GM21717 (cell line): ENCODE measurements at regions not wholly inside any gene's neighbourhood (a gene's known extent, or its start where the extent isn't known, plus 50 kb on each side); places are given as distances from the start of the nearest gene placed in this dataset.

ENCODE experiments used
- ATAC-seq: cut with Tn5 transposase; IDR thresholded peaks from one replicate; pipeline ENCODE4 v1.9.1; 2021; ENCODE audit warnings: mild to moderate bottlenecking, moderate library complexity; ENCODE audit not compliant: unreplicated experiment

- no peak for ATAC-seq
Measured at GRCh38 chr4:19728773-19729172, 522.9 kb upstream of the SLIT2 start.

DNA sequence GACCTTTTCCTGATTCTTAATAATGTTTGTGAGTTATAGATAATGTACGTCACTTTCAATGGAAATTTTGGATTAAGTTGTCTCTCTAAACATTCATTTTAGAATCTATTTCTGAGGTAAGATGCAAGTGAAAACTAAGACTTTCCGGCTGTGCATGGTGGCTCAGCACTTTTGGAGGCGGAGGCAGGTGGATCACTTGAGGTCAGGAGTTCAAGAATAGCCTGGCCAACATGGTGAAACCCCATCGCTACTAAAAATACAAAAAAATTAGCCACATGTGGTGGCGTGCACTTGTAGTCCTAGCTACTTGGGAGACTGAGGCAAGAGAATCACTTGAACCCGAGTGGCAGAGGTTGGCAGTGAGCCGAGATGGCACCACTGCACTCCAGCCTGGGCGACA is 524.6 kb upstream of the SLIT2 start:
- ATAC-seq, result no peak

DNA sequence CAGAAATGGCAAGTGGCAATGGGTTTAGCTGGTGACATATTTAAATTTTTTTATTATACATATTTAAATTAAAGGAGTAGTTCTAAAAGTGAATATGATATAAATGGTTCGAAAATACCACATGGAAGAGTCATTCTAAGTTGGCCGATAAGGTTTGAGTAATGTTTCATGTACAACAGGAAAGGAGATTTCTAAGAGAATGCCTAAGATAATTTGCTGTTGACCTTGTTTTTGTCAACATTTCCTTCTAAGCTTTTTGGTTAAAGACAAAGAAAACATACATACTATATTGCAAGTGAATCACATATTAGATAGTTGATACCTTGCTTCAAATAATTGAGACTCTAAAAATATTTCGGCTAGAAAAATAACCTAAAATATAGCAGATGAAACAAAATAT is 526.6 kb upstream of the SLIT2 start:
- ATAC-seq, result no peak

- ATAC-seq, result no peak
Measured at GRCh38 chr4:19722404-19722803, 529.3 kb upstream of the SLIT2 start.

DNA sequence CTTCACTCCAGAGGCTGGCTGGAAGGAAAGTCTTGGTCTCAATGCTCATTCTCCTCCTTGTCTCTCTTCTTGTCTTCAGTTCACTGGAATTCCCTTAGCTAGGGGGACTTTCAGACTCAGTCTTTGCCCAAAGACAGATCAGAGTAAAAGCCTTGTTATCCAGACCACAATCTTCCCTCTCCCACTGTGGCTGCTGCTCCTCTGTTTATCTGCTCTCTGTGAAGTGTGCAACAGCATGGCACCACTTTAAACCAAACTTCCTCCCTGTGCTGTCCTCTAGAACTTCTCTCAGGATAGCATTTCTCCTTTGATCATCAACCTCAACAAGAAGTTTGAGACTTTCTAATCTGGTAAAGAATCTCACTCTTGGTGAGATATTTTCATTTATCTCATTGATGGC is 530.1 kb upstream of the SLIT2 start:
- ATAC-seq, result no peak

DNA sequence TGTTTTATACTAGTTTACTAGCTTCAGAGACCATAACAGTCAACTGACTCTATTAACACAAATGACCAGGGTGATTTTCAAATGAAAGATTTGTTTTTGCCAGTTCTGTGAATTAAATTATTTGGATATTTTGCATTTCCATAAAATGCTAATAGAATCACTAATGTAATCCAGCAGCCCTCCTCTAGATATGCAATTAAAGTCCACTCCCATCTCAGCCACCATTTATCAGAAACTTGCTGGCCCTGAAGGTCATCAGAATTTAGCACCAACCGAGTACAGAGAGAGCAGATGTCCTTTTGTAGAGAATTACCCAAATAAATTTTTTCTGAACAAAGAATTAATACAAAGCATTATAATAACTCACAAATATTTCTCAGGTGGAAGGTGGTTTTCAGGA is 531.1 kb upstream of the SLIT2 start:
- ATAC-seq, result no peak

- no peak for ATAC-seq
Measured at GRCh38 chr4:19720190-19720589, 531.5 kb upstream of the SLIT2 start.

- ATAC-seq, result no peak
Measured at GRCh38 chr4:19711871-19712270, 539.8 kb upstream of the SLIT2 start.

DNA sequence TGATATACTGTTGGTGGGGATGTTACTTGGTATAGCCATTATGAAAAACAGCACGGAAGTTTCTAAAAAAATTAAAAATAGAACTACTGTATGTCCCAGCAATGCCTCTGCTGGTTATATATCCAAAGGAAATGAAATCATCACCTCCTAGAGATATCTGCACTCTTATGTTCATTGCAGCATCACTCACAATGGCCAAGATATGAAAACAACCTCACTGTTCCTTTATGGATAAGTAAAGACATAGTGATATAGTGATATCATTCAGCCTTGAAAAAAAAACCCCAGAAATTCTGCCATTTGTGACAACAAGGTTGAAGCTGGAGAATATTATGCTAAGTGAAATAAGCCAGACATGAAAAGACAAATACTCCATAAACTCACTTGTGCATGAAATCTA is 543.8 kb upstream of the SLIT2 start:
- ATAC-seq, result no peak

DNA sequence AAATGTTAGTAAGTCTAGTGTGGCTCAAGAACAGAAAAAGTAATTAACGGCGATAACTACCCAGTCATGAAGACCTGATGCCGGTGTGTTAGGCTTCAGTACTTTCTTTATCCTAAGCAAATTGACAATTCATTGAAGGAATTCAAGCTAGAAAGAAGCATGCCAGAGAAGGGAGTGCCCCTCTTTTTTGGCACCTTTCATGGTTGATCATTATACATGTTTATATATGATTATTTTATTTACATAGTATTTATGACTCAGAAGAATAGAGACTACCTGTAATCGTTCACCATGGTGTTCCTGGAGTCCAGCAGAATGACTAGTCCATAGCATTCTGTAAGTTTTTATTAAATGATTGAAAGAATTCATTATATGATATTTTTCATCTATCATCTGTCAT is 548.3 kb upstream of the SLIT2 start:
- ATAC-seq, result no peak

DNA sequence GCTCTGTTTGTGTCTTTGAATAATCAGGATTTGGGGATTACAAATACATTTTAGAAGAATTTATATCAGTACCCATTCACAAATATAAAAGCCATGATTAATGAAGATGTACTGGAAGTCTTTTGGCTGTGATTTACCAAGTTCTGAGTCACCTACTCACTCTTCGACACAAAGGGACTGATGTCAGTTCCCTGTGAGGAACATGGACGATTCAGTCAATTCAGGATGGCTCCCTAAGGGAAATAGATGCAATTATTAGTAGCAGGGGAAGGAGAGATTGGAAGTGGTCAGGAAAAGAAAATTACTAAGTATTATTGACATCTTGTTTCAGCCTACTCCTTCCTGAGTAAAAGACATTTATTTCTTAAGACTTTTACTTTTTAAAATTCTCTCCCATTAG is 550.7 kb upstream of the SLIT2 start:
- ATAC-seq, result no peak

DNA sequence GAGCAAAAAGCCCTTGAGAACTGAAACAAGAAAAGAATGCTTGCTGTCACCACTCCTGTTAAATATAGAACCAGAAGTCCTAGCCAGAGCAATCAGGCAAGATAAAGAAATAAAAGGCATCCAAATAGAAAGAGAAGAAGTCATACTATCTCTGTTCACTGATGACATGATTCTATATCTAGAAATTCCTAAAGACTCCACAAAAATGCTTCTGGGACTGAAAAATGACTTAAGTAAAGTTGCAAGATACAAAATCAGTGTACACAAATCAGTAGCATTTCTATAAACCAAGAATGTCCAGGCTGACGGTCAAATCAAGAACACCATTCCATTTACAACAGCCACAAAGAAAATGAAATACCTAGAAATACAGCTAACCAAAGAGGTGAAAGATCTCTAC is 552.7 kb upstream of the SLIT2 start:
- no peak for ATAC-seq

GRCh38 chr4:19694812-19695211 is 556.9 kb upstream of the SLIT2 start:
- ATAC-seq, result no peak

GRCh38 chr4:19693936-19694570 is 557.7 kb upstream of the SLIT2 start:
- ATAC-seq, result no peak

- no peak for ATAC-seq
Measured at GRCh38 chr4:19689511-19689910, 562.2 kb upstream of the SLIT2 start.

DNA sequence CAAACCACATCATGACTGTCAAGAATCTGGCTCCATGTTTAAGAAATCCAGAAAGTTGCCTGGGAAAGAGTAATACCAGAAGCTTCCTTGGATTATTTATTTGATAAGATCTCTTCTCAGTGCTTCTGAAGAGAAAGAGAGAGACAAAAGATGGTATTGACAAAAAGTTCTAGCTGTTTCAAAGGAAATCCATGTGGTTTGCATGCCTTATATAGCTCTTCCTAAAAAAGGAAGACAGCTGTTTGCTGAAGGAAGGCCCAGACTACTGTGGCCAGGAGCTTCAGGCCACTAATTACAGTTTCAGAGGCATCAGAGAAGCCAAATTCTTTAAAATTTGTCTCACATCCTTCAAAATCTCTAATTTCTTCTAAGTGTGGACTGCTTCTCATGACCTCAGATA is 565.2 kb upstream of the SLIT2 start:
- no peak for ATAC-seq

DNA sequence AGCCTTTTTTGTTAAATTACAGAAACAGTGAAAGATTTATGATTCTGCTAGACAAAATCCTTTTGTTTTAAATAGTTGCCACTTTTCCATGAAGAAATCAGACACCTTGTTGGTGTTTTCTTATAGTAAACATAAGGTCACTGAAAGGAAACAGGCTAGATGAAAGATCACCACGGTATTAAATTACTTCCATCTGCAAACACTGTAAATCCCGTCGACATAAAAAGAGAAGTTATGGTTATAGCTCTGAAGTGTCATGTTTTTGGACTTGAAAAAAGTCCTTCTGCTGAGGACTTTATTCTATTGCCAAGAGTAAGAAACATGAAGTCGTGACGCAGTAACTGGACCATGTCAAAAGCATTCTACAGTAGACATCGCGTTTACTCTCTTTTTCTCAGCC is 567.6 kb upstream of the SLIT2 start:
- ATAC-seq, result no peak

- ATAC-seq, result no peak
Measured at GRCh38 chr4:19683426-19683825, 568.3 kb upstream of the SLIT2 start.

DNA sequence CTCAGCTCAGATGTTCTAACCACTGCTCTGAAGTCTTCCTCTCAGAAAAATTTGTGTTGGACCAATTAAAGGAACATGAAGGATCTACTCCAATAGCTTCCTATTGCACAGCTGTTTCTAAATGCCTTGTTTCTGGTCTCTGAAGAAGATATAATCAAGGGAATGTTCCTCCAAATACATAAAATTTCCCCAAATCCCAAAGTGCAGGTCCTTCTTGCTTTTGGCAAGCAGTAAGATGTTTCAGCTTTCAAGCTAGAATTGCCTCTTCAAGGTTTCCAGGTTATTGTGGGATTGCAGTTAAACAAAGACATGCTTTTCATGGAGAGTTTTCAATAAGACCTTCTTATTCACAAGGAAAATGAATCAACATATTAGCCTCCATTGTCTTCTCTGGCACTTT is 574.5 kb upstream of the SLIT2 start:
- no peak for ATAC-seq

GRCh38 chr4:19675172-19675811 is 576.4 kb upstream of the SLIT2 start:
- no peak for ATAC-seq

DNA sequence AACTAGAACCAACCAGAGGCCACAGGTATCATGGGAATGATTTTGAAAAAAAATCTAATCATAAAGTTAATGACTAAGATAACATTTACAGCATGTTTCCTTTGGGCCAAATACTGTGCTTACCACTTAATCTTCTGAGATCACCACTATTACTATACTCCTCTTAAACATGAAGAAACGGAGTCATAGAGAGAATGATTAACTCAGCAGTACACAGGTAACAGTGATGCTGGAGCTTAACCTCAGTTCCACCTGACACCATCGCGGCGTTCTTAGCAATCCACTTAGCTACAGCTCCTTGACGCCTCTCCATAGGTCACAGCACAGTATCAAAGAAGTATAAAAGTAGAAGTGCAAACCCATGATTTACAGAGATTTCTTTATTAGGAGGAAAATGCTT is 592.6 kb upstream of the SLIT2 start:
- ATAC-seq, result no peak

DNA sequence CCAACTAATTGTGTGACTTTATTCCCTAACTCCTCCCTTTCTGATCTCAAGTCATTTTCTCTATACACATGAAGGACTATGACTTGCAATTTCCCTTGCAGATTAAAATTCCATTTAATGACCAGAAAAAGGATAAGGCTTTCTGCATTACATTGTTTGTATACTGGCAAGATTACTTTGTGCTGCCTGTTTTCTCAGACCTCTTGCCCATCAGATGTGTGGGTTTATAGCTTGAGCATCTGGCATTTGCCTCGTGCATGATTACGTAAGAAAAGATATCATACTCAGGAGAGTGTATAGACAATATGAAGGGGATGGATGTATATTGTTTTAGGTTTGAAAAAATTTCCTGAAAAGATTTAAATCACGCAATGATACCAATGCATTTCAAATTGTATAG is 593.8 kb upstream of the SLIT2 start:
- ATAC-seq, result no peak

GRCh38 chr4:19655666-19656065 is 596.0 kb upstream of the SLIT2 start:
- no peak for ATAC-seq
